ENCODE measurements at regions not wholly inside any gene's neighbourhood (a gene's known extent, or its start where the extent isn't known, plus 50 kb on each side); places are given as distances from the start of the nearest gene placed in this dataset.
A peak's percentile ranks its signal among the peaks of the same experiment; 100 is the strongest.

GRCh38 chr12:107497231-107497630 lies 188.4 kb upstream of the PWP1 start:
- Histone ChIP-seq H3K27ac (ENCODE audit: insufficient read depth, low read length) (no peak overlapping the region), H3K9ac (ENCODE audit: insufficient read depth, low read length) (no peak overlapping the region), H3K36me3 (ENCODE audit: control insufficient read depth, insufficient read depth, low read length) (no peaks in the 10 kb centered on the region), H3K4me1 (ENCODE audit: control insufficient read depth, extremely low read depth, insufficient read depth, low read length) (no peaks in the 10 kb centered on the region), H3K27me3 (ENCODE audit: control insufficient read depth, insufficient read depth, low read length) (no peaks in the 10 kb centered on the region), H3K9me3 (ENCODE audit: control insufficient read depth, insufficient read depth, low read depth, low read length) (no peaks in the 10 kb centered on the region), H3K4me3 (replicated peaks in 1 of 4; ENCODE audit: control extremely low read depth in 1 of 4, insufficient read depth in 1 of 4, low read depth in 3 of 4, low read length in 4 of 4) (no peak overlapping the region), H2AFZ (ENCODE audit: low read length) (no peak overlapping the region), H3K4me2 (ENCODE audit: extremely low read depth, insufficient read depth, low read length) (no peak overlapping the region), H4K20me1 (ENCODE audit: control insufficient read depth, extremely low read depth, insufficient read depth, low read length) (no peaks in the 10 kb centered on the region), H3K79me2 (ENCODE audit: control insufficient read depth, insufficient read depth, low read length) (no peaks in the 10 kb centered on the region)
- TF ChIP-seq CTCF (conservative IDR thresholded peaks at IDR 0.05 in 1 of 2, IDR thresholded peaks at IDR 0.05 in 1 of 2; ENCODE audit: low read depth in 1 of 2, low read length in 2 of 2) (no peak), EZH2 (IDR thresholded peaks at IDR 0.05; ENCODE audit: low read length, missing control alignments) (no peak)
- DNase-seq (ENCODE audit: low read depth in 2 of 2): no peak

GRCh38 chr12:107500307-107500706 lies 185.3 kb upstream of the PWP1 start:
- Histone ChIP-seq H2AFZ (ENCODE audit: low read length) (no peak overlapping the region), H3K79me2 (ENCODE audit: control insufficient read depth, insufficient read depth, low read length) (no peaks in the 10 kb centered on the region), H3K9me3 (ENCODE audit: control insufficient read depth, insufficient read depth, low read depth, low read length) (no peaks in the 10 kb centered on the region), H3K4me3 (replicated peaks in 1 of 4; ENCODE audit: control extremely low read depth in 1 of 4, insufficient read depth in 1 of 4, low read depth in 3 of 4, low read length in 4 of 4) (no peak overlapping the region), H3K36me3 (ENCODE audit: control insufficient read depth, insufficient read depth, low read length) (no peaks in the 10 kb centered on the region), H4K20me1 (ENCODE audit: control insufficient read depth, extremely low read depth, insufficient read depth, low read length) (no peaks in the 10 kb centered on the region), H3K4me2 (ENCODE audit: extremely low read depth, insufficient read depth, low read length) (no peak overlapping the region), H3K9ac (ENCODE audit: insufficient read depth, low read length) (no peak overlapping the region), H3K27ac (ENCODE audit: insufficient read depth, low read length) (no peak overlapping the region), H3K4me1 (ENCODE audit: control insufficient read depth, extremely low read depth, insufficient read depth, low read length) (no peaks in the 10 kb centered on the region), H3K27me3 (ENCODE audit: control insufficient read depth, insufficient read depth, low read length) (no peaks in the 10 kb centered on the region)
- no peak for DNase-seq (ENCODE audit: low read depth in 2 of 2)
- no peak for TF ChIP-seq CTCF (conservative IDR thresholded peaks at IDR 0.05 in 1 of 2, IDR thresholded peaks at IDR 0.05 in 1 of 2; ENCODE audit: low read depth in 1 of 2, low read length in 2 of 2)
- no peak for TF ChIP-seq EZH2 (IDR thresholded peaks at IDR 0.05; ENCODE audit: low read length, missing control alignments)

- no peak overlapping the region for H3K4me3 ChIP-seq (replicated peaks in 1 of 4; ENCODE audit: control extremely low read depth in 1 of 4, insufficient read depth in 1 of 4, low read depth in 3 of 4, low read length in 4 of 4)
- no peaks in the 10 kb centered on the region for H3K27me3 ChIP-seq (ENCODE audit: control insufficient read depth, insufficient read depth, low read length)
- no peak overlapping the region for H3K4me2 ChIP-seq (ENCODE audit: extremely low read depth, insufficient read depth, low read length)
- no peaks in the 10 kb centered on the region for H3K9me3 ChIP-seq (ENCODE audit: control insufficient read depth, insufficient read depth, low read depth, low read length)
- DNase-seq (ENCODE audit: low read depth in 2 of 2): peak in 1 of 2 donors; percentile 7
- no peaks in the 10 kb centered on the region for H3K36me3 ChIP-seq (ENCODE audit: control insufficient read depth, insufficient read depth, low read length)
- no peak overlapping the region for H3K27ac ChIP-seq (ENCODE audit: insufficient read depth, low read length)
- no peaks in the 10 kb centered on the region for H4K20me1 ChIP-seq (ENCODE audit: control insufficient read depth, extremely low read depth, insufficient read depth, low read length)
- no peak for TF ChIP-seq EZH2 (IDR thresholded peaks at IDR 0.05; ENCODE audit: low read length, missing control alignments)
- TF ChIP-seq CTCF (conservative IDR thresholded peaks at IDR 0.05 in 1 of 2, IDR thresholded peaks at IDR 0.05 in 1 of 2; ENCODE audit: low read depth in 1 of 2, low read length in 2 of 2): no peak
- H3K9ac ChIP-seq (ENCODE audit: insufficient read depth, low read length): no peak overlapping the region
- H3K79me2 ChIP-seq (ENCODE audit: control insufficient read depth, insufficient read depth, low read length): no peaks in the 10 kb centered on the region
- no peaks in the 10 kb centered on the region for H3K4me1 ChIP-seq (ENCODE audit: control insufficient read depth, extremely low read depth, insufficient read depth, low read length)
- H2AFZ ChIP-seq (ENCODE audit: low read length): no peak overlapping the region
Observed at GRCh38 chr12:107501681-107502080, 183.9 kb upstream of the PWP1 start.

Measured in fibroblast of lung (primary cell).